Heart left ventricle (tissue), 13 donors: ENCODE measurements at regions not wholly inside any gene's neighbourhood (a gene's known extent, or its start where the extent isn't known, plus 50 kb on each side); places are given as distances from the start of the nearest gene placed in this dataset.

Experiments used
- POLR2A ChIP-seq, 2 donors: fragments of 450-650 bp; IDR thresholded peaks; one replicate each; pipeline ENCODE4 v1.6.1; 2017; ENCODE audit warnings: antibody characterized with exemption in 2 of 2, mild to moderate bottlenecking in 2 of 2, moderate library complexity in 2 of 2
- TF ChIP-seq, protein P1 (sequence below), 12 donors: fragments of 200-600 bp; sonication (generic) in 4 of 12; IDR thresholded peaks; one replicate each; pipeline versions ENCODE4 v1.5.0 to v1.8.0; 2018 to 2022; ENCODE audit warnings: antibody characterized with exemption in 12 of 12, mild to moderate bottlenecking in 5 of 12
- donor health status: ischemic (EF 13 %, LVEDD 7.1; RV severe dilation, severe dysfunction).
- donor health status: DM: no; HTN: yes; CAD: no.
- donor health status: DM: no; HTN: no; CAD: no.
- donor health status: ischemic (EF 25% LVEDD 6.9; RV normal size, moderate dysfunction).
- donor health status: ischemic (EF 25% LVEDD 5.7; RV mildly dilated, moderate dysfunction).
- donor health status: ischemic (EF 35%, LVEDD 5.7; RV mildly dilated, moderate dysfunction).
- donor health status: nonischemic (EF 11% LVEDD 7.7; RV severe dilation, severe dysfunction).
- donor health status: DM: yes; HTN: yes; CAD: no.
- donor health status: PGD.
- donor health status: ischemic (EF 29% LVEDD 5.4; RV normal size, mild dysfunction).
- donor health status: nonischemic (EF 23%, LVEDD 6.1; RV moderate dilation, normal function).

DNA sequence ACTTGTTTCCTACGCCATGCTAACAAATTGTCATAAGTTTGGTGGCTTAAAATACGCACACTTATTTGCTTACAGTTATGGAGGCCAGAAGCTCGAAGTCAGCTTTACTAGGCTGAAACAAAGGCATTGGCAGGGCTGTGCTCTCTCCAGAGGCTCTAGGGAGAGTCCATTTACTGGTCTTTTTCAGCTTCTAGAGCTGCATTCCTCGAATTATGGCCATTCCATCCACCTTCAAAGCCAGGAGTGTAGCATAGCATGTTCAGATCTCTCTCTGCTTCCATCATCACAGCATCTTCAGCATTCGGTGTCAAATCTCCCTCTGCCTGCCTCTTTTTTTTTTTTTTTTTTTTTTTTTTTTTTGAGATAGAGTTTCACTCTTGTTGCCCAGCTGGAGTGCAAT is 670.2 kb downstream of the ACTL7B start:
- TF ChIP-seq POLR2A (IDR thresholded peaks at IDR 0.05): no peak
- TF ChIP-seq, protein P1, sequence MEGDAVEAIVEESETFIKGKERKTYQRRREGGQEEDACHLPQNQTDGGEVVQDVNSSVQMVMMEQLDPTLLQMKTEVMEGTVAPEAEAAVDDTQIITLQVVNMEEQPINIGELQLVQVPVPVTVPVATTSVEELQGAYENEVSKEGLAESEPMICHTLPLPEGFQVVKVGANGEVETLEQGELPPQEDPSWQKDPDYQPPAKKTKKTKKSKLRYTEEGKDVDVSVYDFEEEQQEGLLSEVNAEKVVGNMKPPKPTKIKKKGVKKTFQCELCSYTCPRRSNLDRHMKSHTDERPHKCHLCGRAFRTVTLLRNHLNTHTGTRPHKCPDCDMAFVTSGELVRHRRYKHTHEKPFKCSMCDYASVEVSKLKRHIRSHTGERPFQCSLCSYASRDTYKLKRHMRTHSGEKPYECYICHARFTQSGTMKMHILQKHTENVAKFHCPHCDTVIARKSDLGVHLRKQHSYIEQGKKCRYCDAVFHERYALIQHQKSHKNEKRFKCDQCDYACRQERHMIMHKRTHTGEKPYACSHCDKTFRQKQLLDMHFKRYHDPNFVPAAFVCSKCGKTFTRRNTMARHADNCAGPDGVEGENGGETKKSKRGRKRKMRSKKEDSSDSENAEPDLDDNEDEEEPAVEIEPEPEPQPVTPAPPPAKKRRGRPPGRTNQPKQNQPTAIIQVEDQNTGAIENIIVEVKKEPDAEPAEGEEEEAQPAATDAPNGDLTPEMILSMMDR (IDR thresholded peaks at IDR 0.05): no peak
